Cardiac septum (tissue), 1 donor: ENCODE measurements at regions not wholly inside any gene's neighbourhood (a gene's known extent, or its start where the extent isn't known, plus 50 kb on each side); places are given as distances from the start of the nearest gene placed in this dataset.
"Not testable (repeated sequence)": the region's sequence is repeated elsewhere in the genome, so short reads cannot be mapped to it uniquely, and the experiment has no call there.

Experiments
- DNase-seq: peaks from one replicate; pipeline ENCODE4 v3.0.0-alpha.2; 2020; ENCODE audit warnings: low spot score
- intact Hi-C: fragments of 100-400 bp; cut with DNase I; formaldehyde crosslinking; loops from one replicate; pipeline ENCODE4 v1.14.0; 2022
- donor health status: DM: no; HTN: no; CAD: no.

DNA sequence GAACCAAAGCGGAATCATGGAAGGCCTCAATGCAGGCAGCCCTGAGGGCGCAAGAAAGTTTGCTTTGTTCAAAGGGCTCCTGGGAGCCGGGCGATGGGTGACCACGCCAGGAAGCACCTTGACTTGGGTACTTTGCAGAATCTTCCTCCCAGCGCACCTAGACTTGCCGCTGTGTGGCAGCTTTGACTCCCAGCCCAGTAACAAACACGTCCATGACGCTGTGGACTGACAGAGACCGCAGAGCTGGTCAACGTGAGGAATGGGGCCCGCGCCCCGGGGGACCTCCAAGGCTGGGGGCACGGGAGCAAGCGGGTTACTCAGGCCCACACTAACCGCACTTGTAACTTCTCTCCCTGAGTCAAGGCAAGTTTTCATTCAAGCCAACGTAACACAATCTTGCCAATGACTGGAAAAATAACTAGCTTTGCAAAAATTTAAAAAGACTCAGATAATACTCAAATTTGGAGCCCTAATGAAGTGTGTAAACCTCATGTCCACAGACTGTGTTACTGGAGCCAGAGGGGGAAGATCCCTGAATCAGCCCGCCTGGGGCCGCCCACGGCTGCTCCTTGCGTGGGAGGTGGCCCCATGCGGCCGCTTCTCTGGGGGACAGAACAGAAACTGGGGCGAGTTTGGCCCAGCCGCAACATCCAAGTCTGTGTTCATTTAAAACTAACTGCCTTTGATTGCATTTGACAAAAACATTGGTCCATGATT lies 130.8 kb downstream of the DNAJB6 start:
- intact Hi-C loops = no loop called here
- DNase-seq = peak; percentile 62

DNA sequence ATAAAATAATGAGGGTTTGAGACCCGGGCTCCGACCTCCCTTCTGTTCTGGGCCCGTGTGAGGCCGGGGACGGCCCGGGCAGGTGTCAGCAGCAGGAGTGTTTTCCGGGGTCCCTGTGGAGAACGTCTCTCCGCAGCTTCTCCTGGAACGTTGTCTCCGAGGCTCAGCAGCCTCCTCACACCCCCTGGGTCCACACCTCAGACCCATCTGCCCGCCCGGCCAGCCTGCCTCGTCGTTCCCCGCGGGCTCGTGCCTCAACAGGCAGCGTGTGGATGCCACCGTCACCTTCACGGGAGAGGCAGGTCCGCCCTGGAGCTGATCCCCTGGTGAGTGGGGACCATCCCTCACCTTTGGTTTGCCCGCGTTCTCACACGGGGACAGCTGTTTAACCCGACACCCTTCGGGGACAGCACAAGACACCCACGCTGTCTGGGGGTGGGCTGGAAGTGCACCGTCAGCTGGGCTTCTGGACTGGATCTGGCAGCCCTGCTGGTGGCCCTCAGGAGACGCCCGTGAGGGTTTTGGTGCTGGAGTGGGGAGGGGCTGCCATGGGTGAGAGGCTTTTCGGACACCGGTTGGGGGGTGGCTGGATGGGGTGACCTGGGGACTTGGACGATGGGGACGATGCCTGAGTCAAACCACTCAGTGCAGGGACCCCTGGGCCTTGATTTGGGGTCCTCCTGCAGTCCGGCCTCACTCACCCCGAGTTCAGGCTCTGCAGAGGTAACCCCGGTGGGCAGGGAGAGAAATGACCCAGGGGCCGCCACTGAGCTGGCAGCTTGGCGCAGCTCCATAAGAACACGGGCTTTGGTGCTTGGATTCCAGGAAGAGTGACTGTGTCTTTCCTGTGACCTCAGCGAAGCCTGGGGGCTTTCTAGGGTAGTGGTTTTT lies 131.7 kb downstream of the DNAJB6 start:
- intact Hi-C loops = no loop called here
- DNase-seq = peak; percentile 63

DNA sequence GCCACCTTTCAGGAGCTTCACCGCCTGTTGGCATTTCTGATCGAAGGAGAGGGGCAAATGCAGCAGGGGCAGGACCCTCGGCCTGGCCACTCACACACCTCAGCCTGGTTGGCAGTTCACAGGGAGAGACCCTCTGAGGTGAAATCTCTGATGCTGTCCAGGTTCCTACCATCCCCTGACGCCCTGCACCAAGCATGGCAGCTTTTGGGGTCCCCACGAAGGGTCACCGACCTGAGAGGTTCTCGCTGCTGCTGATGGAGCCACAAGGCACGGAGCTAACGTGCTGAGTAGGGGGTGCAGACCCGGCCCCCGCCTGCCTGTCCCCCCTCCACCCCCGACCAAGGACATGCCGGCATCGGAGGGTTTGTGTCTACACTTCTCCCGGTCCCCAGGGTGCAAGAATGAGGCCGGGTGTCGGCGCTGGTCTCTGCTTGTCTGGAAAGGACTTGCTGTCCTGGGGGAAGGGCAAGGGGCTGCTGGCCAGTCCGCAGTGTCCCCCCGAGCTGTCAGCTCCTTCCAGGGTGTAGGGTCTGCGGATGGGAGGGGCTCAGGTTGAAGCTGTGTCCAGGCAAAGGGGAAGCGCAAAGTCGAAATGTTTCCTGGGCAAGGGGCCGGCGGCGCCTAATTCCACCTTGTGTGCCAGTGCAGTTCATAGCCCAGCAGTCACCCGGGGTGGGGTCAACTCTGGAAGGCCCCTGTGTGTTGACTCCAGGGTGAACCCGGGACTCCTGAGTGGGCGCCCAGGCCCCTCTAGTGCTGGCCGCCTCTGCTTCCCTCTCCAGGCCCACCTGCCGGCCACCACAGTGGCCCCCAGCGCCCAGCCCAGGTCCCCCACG lies 132.6 kb downstream of the DNAJB6 start:
- intact Hi-C loops = no loop called here
- DNase-seq = peak; percentile 67

DNA sequence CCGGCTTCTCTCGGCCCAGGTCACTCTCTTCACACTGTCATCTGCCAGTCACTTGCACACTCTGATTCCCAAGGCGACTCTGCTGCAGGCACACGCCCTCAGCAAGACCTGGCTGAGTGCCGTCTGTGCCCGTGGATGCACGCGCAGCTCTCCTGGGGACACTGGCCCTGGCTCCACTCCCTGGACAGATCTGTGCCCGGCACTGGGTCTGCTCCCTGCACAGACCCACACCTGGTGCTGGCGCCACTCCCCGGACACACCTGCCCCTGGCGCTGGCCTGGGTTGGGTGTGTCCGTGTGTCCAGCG lies 133.2 kb downstream of the DNAJB6 start:
- intact Hi-C loops = no loop called here
- DNase-seq = peak; percentile 66

DNA sequence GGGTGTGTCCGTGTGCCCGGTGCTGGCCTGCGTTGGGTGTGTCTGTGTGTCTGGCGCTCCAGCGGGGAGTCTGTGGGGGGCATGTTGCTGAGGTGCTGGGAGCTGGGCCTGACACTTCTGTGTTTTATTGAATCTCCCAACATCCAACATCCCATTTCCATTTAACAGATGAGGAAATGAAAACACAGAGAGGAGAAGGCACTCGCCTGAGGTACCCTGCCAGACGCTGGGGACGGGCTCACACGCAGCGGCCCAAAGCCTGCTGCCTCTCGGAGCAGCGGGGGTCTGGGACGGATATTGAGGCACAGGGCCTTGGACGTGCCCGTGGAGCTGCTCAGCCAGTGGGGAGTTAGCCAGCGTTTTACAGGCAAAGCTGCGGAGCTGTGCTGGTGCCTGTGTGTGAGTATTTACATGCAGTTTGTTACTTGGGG lies 133.9 kb downstream of the DNAJB6 start:
- intact Hi-C loops = no loop called here
- no peak for DNase-seq

DNA sequence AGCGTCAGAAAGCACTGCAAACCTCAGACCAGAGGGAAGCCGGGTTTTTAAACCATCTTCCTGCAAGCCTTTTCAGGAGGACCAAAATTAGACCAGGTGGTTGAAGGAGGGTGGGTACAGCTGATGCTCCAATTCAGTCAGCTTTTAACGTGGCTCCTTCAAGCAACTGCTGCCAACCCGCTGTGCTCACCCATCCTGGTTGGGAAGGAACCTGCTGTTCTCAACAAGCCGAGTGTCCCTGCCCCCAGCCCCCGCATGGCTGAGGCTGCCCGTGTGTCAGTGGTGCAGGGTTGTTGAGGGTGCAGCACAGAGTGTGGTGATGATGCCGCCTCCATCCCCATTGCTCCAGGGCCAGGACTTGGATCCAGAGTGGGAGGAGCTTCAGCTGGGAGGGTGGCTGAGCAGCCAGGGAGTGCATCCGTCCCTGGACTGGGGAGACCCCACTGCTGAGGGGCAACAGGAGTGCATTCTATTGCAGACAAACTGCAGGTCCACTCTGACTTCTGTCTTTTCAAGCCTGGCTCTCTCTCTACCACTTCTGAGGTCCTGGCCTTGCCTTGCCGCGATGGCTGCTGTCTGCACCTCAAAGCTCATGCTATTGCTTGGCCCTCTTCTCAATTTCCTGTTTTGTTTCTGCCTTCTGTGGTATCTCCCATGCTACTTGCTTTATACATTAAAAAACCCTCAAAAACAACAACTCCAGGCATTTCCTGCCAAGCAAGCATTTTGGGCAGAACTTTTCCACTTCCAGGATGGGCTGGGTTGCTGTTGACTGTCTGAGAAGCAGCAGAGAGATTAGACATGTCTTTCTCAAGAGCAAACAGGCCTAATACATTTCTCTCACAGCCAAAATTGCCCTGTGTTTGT lies 134.7 kb downstream of the DNAJB6 start:
- intact Hi-C loops = no loop called here
- no peak for DNase-seq

DNA sequence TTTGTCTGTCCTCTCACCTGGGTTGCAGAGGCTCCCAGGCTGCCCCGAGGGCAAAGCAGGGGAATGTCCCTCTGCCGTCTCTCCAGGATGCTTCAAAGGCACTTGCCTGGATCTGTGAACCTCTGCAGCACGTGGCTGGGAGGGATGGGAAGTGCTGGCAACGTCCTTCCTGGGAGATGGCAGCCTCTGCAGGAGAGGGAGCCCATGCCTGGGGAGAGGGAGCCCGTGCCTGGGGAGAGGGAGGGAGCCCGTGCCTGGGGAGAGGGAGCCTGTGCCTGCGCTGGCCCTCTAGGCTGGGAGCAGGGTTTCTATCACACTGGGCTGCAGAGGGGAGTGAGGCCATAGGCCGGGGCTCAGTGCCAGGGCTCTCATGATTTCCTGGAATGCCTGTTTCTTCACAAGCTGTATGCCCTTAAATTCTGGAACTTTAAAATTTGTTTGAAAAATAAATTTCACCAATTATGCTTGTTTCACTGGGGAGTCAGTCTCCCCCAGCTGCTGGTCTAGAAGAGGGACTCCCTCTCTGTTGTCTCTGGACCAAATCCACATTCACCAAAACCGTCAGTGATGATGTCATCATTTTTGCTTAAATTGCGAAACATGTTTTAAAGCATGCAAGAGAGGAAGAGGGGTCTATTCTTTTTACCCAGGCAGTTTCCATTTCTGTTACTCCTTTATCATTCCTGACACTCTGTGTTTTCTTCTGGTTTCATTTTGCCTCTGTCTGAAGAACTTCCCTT lies 135.7 kb downstream of the DNAJB6 start:
- intact Hi-C loops = no loop called here
- no peak for DNase-seq

DNA sequence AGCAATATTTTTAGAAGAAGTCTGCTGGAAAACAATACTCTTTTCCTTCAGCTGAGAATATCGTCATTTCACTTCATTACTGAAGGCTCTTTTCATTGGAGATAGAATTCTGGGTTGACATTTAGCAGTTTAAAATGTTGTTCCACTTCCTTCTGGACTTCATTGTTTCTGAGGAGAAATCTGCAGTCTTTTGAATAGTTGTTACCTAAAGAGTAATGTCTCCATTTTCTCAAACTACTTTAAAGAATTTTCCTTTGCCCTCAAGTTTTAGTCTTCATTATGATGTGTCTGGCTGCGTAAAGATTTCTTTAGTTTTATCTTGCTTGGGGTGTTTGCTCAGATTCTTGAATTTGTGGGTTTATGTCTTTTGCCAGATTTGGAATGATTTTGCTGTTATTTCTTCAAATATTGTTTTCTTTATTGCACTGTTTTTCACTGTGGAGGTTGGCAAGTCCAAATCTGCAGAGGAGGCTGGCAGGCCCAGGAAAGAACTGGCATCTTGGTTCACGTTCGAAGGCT lies 136.3 kb downstream of the DNAJB6 start:
- intact Hi-C loops = no loop called here
- DNase-seq = no peak

DNA sequence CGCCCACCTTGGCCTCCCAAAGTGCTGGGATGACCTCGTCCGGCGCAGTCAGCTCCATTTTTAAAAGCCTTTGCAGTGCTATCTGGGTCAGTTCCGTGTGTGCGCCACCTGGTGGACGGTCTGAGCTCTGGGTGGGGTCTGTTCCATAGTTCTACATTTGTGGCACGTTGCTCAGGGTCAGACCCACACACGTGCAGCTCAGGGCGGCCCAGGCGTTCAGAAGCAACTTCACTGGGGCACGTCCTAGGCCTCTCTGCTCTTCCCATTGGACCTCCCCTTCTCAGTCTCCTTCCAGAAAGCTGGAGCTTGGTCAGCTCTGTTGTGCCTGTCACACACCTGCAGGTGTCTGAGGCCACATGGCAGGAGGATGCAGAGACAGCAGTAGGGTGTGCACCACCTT lies 137.9 kb downstream of the DNAJB6 start:
- intact Hi-C loops = no loop called here

DNA sequence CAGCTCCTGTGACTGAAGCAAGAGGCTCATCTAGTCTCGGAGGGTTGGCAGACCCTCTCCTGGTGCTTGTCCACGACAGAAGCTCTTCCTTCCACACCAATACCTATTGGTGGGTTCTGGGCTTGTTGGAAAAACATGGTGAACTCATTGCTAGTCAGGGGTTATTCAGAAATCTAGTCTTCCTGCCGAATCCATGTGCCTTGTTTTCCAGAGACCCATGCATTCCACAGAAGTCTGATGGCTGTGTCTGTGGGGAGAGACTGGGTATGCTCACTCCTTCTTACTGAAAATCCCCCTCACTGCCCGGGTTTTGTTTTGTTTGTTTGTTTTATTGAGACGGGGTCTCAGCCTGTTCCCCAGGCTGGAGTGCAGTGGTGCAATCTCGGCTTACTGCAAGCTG lies 138.3 kb downstream of the DNAJB6 start:
- DNase-seq = no peak
- intact Hi-C loops = no loop called here

More for the DNA sequence above, 137.9 kb downstream of the DNAJB6 start:
- peak; percentile 75 for DNase-seq

DNA sequence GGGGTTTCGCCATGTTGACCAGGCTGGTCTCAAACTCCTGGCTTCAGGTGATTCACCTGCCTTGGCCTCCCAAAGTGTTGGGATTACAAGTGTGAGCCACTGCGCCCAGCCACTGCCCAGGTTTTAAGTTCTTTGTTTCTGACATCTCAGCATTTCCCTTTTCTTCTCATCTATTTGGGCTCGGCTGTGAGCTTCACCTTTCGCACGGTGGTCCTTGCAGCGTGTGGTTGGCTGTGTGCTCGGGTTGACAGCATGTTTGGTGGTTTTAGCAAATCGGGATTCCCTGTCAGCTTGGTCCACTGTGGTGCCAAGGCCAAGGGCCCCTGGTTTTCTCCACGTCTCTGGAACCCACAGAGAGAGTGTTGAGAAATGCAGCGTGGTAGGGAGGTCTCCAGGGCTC lies 138.8 kb downstream of the DNAJB6 start:
- peak; percentile 43 for DNase-seq
- intact Hi-C loops = no loop called here

DNA sequence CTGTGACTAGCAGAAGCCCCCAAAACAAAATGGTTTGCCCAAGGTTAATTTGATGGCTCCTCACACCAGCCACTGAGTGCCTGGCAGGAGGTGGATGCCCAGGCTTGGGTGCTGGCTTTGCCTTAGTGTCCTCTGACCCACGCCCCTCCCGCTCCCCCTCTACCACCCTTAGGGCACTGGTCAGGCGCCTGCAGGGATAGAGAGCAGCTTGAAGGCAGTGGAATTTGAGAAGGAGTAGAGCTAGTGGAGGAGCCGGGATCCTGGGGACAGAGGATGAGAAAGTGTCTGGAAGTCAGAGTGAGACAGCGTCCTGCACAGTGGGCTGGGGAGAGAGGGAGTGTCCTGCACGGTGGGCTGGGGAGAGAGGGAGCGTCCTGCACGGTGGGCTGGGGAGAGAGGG lies 139.4 kb downstream of the DNAJB6 start:
- intact Hi-C loops = no loop called here
- DNase-seq = peak; percentile 39

DNA sequence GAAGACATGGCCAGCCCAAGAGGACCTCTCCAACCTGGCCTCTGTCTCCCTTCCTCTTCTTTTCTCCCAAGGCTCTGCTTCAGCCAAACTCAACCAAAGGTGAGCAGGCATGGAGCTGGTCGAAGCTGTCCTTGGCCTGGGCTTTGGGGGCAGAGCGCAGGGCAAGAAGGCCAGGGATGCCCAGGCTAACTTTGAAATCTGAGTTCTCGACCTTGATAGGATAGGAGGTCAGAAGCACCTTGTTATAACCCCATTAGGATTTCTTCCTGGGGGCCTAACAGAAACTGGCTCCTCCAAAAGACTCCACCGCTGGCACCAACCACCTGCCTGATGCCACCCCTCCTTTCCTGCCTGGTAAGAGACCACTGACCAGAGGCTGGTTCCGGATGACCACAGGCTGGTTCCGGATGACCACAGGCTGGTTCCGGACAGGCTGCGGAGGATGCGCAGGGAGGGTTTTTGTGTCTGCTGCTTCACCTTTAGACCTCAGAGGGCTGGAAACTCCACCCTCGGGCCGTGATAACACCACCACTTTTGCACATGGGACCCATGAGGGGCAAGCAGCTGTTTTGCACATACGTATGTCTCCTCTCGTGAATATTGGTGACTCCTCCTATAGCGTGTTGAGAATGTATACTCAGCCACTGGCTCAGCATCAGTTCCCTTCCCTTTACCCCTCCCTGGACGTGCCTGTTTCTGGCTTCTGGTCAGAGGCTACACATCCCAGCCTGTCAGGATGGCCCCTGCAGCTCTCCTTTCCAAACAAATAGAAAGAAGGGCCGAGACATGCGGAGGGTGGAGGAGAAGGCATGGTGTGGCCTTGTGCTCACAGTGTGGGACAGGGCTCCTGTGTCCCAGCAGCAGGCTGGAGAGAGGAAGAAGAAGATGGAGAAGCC lies 140.1 kb downstream of the DNAJB6 start:
- intact Hi-C loops = no loop called here
- peak; percentile 46 for DNase-seq

DNA sequence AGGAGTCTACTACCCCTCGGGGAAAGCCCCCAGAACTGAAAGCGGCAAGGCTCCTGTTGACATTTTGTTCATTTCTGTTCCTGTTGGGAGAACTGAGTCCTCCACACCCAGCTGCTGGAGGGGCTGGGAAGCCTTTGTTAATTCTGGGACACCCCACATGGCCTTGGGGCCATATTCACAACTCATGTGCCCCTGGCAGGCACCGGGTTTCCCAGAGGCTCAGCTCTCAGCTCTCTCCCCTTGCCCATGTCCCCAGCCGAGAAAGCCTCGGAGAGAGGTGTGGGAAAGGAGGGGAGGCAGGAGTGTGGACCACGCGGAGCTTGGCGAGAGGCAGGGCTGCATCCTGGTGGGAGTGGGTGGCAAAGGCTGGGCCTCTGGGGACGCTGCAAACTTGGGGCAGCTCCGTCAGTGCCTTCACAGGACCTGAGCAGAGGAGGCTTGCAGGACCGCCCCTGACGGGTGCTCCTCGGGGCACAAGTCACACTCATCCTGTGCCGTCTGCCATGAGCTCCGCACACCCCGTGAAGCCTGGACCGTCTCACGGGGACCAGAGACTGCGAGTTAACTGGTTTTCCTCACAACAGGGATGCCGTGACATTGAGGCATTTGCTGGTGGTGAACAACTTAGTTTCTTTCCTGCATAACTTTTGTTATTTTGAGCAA lies 140.9 kb downstream of the DNAJB6 start:
- intact Hi-C loops = no loop called here

DNA sequence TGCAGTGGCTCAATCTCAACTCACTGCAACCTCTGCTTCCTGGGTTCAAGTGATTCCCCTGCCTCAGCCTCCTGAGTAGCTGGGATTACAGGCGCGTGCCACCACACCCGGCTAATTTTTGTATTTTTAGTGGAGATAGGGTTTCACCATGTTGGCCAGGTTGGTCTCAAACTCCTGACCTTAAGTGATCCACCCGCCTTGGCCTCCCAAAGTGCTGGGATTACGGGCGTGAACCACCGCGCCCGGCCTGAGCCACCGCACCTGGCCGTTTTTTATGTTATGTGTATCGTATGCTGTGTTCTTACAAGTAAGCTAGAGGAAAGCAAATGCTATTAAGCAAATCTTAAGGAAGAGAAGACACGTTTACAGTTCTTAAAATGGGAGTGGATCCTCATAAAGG lies 141.8 kb downstream of the DNAJB6 start:
- not testable (repeated sequence) for DNase-seq

More for the DNA sequence above, 140.9 kb downstream of the DNAJB6 start:
- no peak for DNase-seq

DNA sequence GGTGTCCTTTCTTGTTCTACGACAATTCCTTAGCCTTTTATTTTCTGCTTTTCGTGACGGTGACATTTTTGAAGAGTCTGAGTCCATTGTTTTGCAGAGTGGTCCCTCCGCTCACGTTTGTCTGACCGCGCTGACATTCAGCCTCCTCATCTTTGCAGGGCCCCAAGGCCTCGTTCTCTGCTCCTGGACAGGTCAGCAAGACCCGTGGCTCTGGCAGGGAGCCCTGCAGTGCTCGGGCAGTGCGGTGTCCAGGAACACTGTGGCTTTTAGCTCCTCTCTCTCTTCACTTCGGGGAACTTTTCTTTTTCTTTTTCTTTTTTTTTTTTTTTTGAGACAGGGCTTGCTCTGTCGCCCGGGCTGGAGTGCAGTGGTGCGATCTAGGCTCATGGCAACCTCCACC lies 142.5 kb downstream of the DNAJB6 start:
- no peak for DNase-seq
- intact Hi-C loops = no loop called here

More for the DNA sequence above, 141.8 kb downstream of the DNAJB6 start:
- intact Hi-C loops = not testable (repeated sequence)
